ENCODE measurements at regions not wholly inside any gene's neighbourhood (a gene's known extent, or its start where the extent isn't known, plus 50 kb on each side); places are given as distances from the start of the nearest gene placed in this dataset.
"Not testable (repeated sequence)": the region's sequence is repeated elsewhere in the genome, so short reads cannot be mapped to it uniquely, and the experiment has no call there.

DNA sequence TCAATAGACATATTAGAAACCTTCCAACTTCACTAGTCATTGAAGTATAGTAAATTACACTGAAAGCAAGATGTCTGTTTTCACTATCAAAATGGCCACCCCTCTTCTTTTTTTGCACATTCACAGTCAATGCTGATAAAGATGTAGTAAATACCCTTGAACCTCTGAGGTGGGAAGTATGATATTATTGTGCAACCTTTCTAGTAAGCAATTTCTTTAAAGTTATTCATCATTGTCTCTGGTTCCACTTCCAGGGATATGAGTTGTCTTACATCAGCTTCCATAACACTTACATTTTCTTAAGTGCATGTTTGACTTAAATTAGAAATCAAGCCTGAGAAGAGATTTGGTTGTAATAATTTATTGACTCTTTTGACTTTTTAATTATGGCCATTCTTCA, 453.9 kb upstream of the MGAT4C start:
- no peak for DNase-seq (ENCODE audit: low spot score)

GRCh38 chr12:86709017-86709416, 452.8 kb upstream of the MGAT4C start:
- DNase-seq (ENCODE audit: low spot score), result not testable (repeated sequence)

- DNase-seq (ENCODE audit: low spot score), result no peak
These were observed 442.4 kb upstream of the MGAT4C start for GRCh38 chr12:86698641-86698980.

DNA sequence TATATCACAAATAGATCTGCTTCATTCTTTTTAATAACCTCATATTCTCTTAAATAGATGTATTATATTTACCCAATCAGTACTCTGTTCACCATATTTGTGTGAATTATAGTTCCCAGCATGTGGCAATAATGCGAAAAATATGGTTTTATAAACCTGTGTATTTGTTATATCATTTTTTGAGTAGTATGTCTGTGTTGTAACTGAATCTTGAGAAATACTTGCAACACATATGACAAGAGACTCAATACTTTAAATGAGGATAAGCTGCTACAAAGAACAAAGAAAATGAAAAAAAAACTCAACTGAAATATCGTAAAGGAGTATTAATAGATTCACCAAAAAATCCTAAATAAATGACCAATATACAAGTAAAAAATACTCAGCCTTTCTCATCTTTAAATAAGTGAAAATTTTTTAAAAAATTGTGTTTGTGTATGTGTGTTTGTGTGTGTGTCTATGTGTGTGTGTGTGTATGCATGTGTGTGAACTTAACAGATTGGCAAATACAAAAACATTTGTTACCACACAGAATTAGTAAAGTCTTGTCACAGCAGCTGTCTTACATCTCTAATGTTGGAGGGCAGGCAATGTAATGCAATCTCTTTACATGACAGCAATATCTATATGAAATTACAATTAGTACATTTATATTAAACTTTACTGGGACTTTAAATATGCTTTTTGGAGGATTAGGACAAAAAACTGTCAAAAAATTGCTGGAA, 441.9 kb upstream of the MGAT4C start:
- no peak for DNase-seq (ENCODE audit: low spot score)

DNA sequence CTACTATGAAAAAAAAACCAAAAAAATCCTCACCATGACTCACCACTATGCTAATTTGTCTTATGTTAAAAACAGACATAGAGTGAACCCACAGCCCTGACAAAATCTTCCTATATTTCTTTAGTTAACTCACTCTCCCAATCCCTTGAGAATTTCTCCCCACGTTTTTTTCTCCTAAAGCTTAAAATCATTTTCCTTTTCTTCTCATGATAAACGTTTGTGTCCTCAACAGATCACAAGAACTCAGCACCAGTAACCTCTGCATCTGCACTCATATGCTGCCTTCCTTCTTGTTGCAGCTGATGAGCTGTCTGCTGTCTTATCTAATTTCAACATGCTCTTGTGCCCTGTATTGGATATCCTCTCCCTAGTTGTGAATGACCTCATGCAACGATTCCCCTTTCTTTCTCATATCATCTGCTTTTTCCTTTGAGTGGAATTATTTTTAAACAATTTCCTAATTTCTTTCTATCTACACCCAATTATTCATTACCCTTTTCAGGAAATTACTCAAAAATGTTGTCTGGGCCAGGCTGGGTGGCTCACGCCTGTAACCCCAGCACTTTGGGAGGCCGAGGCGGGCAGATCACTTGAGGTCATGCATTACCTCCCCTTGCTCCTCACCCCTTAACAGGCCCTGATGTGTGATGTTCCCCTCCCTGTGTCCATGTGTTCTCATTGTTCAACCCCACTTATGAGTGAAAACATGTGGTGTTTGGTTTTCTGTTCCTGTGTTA, 427.5 kb upstream of the MGAT4C start:
- DNase-seq (ENCODE audit: low spot score), result peak; percentile 40

DNA sequence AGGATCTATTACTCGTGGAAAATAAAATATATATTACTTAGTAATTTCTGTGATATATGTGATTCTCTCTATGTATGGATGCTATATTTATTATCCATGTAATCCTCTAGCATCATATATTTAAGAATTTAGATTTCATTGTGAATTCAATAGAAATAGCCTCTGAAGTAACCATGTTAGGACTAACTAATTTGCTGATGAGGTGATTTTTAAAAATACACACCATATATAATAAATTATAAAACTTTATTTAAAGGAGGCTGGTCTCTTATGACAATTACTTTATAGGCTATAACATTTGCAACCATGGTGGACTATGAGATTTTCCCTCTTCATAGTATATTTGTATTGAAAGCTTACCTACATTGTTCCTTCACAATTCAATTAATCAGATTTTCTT, 424.9 kb upstream of the MGAT4C start:
- DNase-seq (ENCODE audit: low spot score), result no peak

- DNase-seq (ENCODE audit: low spot score), result peak; percentile 94
These were observed 419.0 kb upstream of the MGAT4C start for GRCh38 chr12:86675197-86675596.

DNA sequence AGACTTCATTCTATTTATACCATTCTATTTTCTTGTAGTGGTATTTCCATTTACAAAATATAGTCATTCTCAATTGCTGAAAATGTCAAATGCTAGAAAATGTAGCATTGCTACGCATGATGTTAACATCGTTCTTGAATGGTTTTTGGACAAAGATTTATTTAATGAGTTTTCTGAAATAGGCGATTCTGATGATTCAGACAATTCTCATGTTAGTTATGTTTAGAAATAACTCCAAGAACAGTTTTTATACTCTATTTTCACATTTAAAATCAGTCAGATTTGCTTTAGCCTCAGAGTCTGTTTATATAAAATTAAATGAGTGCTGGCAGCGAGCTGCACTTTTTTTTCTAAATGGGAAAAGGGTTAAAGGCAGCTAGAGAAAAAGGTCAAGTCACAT, 414.8 kb upstream of the MGAT4C start:
- no peak for DNase-seq (ENCODE audit: low spot score)

DNA sequence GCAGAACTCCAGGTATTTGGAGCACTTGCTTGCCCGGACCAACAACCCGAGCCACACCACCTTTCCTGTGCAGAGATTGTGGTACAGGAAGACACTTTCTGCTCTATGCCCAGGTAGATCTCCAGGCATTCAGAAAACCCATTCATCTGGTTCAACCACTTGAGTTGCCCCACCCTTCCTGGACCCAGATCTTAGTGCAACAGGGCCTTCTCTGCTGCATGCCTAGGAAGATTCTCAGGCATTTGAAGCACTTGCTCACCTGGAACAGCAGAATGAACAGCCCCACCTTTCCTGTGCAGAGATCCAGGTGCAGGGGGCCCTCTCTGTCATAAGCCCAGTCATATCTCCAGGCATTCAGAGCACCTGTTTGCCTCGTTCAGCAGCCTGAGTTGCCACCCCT, 412.8 kb upstream of the MGAT4C start:
- no peak for DNase-seq (ENCODE audit: low spot score)

DNA sequence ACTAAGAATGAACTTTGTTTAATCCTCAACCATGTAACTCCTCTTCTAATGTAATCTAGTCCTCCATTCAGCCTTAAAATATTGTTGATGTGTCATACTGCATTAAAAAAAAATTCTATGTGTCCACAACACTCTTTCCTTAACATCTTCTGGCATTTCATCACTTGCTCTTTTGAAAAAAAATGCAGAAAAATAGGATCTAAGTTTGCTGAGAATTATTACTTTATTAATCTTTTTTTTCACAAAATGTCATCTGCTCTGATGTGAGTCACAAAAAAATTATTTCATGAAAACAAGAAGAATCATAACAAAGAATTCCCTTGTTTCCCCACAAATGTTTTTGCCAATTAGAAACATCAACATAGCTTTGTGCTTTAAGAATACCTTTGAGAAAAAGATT, 410.1 kb upstream of the MGAT4C start:
- no peak for DNase-seq (ENCODE audit: low spot score)

DNA sequence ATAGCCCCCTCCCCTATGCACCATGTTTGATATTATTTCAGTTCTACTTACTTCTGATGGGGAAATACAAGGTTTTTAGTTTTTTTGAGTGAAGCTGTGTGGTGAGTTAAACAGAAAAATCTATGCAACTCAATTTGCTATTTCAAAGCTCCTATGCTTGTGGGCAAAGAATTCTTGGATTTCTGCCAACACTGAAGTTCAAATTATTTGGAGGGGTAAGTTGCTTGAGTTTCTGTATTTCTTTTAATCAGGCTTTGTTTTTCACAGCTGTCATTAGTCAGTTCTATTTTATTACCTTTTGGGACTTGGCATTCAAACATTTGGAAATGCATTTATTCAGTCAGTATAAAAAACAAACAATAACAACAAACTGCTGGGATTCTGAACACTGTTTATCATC, 407.5 kb upstream of the MGAT4C start:
- no peak for DNase-seq (ENCODE audit: low spot score)

GRCh38 chr12:86663173-86663572, 407.0 kb upstream of the MGAT4C start:
- DNase-seq (ENCODE audit: low spot score), result no peak

- DNase-seq (ENCODE audit: low spot score), result no peak
These were observed 406.3 kb upstream of the MGAT4C start for GRCh38 chr12:86662464-86662863.

- peak; percentile 23 for DNase-seq (ENCODE audit: low spot score)
These were observed 404.4 kb upstream of the MGAT4C start for GRCh38 chr12:86660488-86661147.

DNA sequence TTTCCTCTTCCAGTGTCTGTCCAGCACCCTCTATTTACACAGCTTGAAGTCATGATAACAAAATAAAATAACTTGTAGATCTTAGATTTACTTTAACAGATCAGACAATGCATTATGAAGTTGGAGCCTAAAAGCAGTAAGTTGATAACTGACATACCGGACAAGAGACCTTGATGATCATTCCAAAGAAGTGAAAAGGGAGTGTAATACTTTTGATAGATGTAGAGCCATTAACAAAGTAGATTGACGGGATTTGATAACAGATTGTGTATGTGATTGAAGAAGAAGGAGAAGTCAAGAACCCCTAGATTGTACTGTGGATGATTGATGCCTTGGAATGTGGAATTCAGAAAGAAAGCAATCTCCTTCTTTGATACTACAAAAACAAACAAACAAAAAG, 403.8 kb upstream of the MGAT4C start:
- no peak for DNase-seq (ENCODE audit: low spot score)

GRCh38 chr12:86658303-86658702, 402.1 kb upstream of the MGAT4C start:
- DNase-seq (ENCODE audit: low spot score), result no peak

- DNase-seq (ENCODE audit: low spot score), result no peak
These were observed 391.6 kb upstream of the MGAT4C start for GRCh38 chr12:86647800-86648199.

GRCh38 chr12:86634456-86635410, 378.5 kb upstream of the MGAT4C start:
- DNase-seq (ENCODE audit: low spot score), result no peak

- no peak for DNase-seq (ENCODE audit: low spot score)
These were observed 370.8 kb upstream of the MGAT4C start for GRCh38 chr12:86627001-86627400.

DNA sequence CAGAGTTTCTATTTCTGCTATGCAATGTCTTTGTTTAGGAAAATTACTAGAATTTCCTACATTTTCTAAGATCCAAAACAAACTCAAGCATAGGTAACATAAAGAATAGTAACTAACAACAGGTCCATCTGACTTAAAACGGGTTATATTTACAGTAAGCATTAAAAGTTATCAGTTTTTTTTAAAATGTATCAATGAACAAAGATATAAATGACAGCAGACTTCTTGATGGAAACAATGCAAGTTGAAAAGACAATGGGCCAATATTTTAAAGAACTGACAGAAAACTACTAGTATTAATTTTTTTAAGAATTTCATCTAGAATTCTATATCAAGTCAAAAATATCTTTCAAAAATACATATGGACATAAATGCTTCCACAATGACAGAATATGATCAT, 367.1 kb upstream of the MGAT4C start:
- no peak for DNase-seq (ENCODE audit: low spot score)

DNA sequence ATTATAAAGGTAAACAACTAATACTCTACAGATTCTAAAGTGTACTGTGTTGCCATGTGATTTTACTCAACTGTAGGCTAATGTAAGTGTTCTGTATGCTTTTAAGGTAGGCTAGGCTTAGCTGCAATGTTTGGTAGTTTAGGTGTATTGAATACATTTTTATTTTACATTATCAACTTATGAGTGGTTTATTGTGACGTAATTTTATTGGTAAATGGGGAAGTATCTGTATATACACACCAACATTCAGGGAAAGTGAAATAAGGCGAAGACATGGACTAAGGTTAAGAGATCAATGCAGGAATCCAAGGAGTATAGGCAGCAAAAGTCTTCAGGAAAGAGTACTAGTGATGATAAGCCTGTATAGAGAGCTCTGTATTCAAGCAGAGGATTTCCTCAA, 365.8 kb upstream of the MGAT4C start:
- no peak for DNase-seq (ENCODE audit: low spot score)

- no peak for DNase-seq (ENCODE audit: low spot score)
These were observed 357.1 kb upstream of the MGAT4C start for GRCh38 chr12:86613311-86613710.
